Lung (tissue), 11 donors: ENCODE measurements at regions not wholly inside any gene's neighbourhood (a gene's known extent, or its start where the extent isn't known, plus 50 kb on each side); places are given as distances from the start of the nearest gene placed in this dataset.
"Not testable (repeated sequence)": the region's sequence is repeated elsewhere in the genome, so short reads cannot be mapped to it uniquely, and the experiment has no call there.

ENCODE experiments used
- ATAC-seq: fragments of 200-7000 bp; cut with Tn5 transposase; one replicate; pipeline ENCODE4 v1.9.1; 2020; ENCODE audit warnings: moderate number of reproducible peaks; ENCODE audit not compliant: insufficient read depth, low FRiP score
- DNase-seq, 3 donors: peaks; one replicate each; pipeline ENCODE4 v3.0.0-alpha.2; 2013 to 2017
- H3K27ac ChIP-seq, 2 donors: one replicate each; pipeline ENCODE4 v1.5.1; 2013; ENCODE audit warnings: mild to moderate bottlenecking in 2 of 2, moderate library complexity in 2 of 2, control low read depth in 1 of 2, inconsistent platforms in 1 of 2, low read depth in 1 of 2, low read length in 1 of 2
- H3K27me3 ChIP-seq, 3 donors: one replicate each; pipeline ENCODE4 v1.5.1; 2013; ENCODE audit warnings: low read length in 2 of 3; ENCODE audit not compliant: control insufficient read depth in 3 of 3, insufficient read depth in 3 of 3
- H3K36me3 ChIP-seq, 4 donors: one replicate each; pipeline ENCODE4 v1.5.1; 2013; ENCODE audit warnings: low read length in 4 of 4, mild to moderate bottlenecking in 1 of 4, moderate library complexity in 1 of 4; ENCODE audit not compliant: control insufficient read depth in 4 of 4, insufficient read depth in 4 of 4
- H3K4me1 ChIP-seq, 5 donors: one replicate each; pipeline ENCODE4 v1.5.1; 2013; ENCODE audit warnings: low read length in 5 of 5, mild to moderate bottlenecking in 2 of 5, moderate library complexity in 1 of 5; ENCODE audit not compliant: control insufficient read depth in 5 of 5, insufficient read depth in 5 of 5
- H3K4me3 ChIP-seq: one replicate; pipeline ENCODE4 v1.5.1; 2013; ENCODE audit warnings: mild to moderate bottlenecking, control low read depth, moderate library complexity
- H3K9ac ChIP-seq, 2 donors: one replicate each; pipeline ENCODE4 v1.5.1; 2013; ENCODE audit warnings: low read length in 2 of 2, control low read depth in 1 of 2; ENCODE audit not compliant: insufficient read depth in 1 of 2
- H3K9me3 ChIP-seq, 4 donors: one replicate each; pipeline ENCODE4 v1.5.1; 2013; ENCODE audit warnings: low read length in 3 of 4, mild to moderate bottlenecking in 1 of 4, moderate library complexity in 1 of 4; ENCODE audit not compliant: control insufficient read depth in 4 of 4, insufficient read depth in 3 of 4
- WGBS, 2 donors: extraction: QIAGEN DNeasy Blood & Tissue Kit; methylation state at CpG; one replicate each; pipeline ENCODE4 v1.1.7; 2013; 5-methylcytosine and 5-hydroxymethylcytosine counted together
- TF ChIP-seq, protein P1 (sequence below): IDR thresholded peaks from 2 replicates; pipeline ENCODE4 v1.5.1; 2012; ENCODE audit warnings: mild to moderate bottlenecking; ENCODE audit errors: control extremely low read depth, extremely low read depth
- donor health status: control.
- donor health status: control.
- donor health status: Bipolar disorder and iron deficiency.
- donor health status: healthy.
- donor health status: DM: yes; HTN: yes; CAD: no.

DNA sequence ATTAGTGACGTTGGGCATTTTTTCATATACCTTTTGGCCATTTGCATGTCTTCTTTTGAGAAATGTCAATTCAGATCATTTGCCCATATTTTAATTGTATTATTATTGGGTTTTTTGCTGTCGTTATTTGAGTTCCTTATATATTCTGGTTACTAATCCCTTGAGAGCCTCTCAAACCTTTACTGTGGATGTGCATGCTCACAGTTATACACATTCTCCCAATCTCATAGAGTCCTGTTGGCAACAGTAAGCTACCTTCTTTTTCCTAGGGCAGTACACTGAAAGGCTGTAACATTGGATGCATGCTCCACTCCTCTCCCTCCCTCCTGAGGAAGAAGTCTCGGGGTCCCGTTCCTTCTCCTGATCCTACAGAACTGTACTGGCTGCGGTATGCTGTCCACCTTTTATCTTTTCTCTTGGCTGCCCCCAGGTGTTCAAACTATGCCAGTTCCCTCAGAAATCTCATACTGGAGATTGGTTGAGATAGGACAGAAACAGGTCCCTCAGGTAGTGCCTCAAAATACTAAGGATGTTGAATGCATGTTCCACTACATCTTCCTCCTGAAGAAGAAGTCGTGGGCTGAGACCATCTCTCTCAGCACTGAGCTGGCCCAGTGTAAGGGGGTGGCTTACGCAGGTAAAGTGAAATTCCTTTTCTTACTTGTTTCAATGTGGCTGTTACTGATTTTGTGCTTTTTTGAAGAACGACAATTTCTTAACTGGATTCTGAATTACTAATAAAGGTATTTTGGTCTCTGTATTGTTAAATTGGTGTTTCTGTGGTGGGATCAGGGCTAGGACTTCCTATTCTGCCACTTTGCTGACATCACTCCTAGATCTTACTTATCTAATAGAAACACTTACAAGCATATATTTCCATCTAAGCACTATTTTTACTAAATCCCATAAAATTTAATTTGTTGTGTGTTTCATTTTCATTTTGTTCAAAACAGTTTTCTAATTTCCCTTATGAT, 145.4 kb upstream of the HUWE1 start:
- Histone ChIP-seq H3K27me3 (no peaks in the 10 kb centered on the region), H3K9me3 (peaks cover 0 to 2% (median 0%) of the 10 kb centered on the region in 4 donors), H3K9ac (no peak overlapping the region), H3K4me1 (no peaks in the 10 kb centered on the region), H3K36me3 (no peaks in the 10 kb centered on the region), H3K4me3 (no peak overlapping the region), H3K27ac (no peak overlapping the region)
- peak in 2 of 3 donors; percentile 1 to 6 for DNase-seq
- WGBS, 2 donors, result 40 to 46% methylated on average over 8 of the region's 8 CpGs
- TF ChIP-seq, protein P1, sequence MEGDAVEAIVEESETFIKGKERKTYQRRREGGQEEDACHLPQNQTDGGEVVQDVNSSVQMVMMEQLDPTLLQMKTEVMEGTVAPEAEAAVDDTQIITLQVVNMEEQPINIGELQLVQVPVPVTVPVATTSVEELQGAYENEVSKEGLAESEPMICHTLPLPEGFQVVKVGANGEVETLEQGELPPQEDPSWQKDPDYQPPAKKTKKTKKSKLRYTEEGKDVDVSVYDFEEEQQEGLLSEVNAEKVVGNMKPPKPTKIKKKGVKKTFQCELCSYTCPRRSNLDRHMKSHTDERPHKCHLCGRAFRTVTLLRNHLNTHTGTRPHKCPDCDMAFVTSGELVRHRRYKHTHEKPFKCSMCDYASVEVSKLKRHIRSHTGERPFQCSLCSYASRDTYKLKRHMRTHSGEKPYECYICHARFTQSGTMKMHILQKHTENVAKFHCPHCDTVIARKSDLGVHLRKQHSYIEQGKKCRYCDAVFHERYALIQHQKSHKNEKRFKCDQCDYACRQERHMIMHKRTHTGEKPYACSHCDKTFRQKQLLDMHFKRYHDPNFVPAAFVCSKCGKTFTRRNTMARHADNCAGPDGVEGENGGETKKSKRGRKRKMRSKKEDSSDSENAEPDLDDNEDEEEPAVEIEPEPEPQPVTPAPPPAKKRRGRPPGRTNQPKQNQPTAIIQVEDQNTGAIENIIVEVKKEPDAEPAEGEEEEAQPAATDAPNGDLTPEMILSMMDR, result peak; percentile 14
- ATAC-seq, result no peak

DNA sequence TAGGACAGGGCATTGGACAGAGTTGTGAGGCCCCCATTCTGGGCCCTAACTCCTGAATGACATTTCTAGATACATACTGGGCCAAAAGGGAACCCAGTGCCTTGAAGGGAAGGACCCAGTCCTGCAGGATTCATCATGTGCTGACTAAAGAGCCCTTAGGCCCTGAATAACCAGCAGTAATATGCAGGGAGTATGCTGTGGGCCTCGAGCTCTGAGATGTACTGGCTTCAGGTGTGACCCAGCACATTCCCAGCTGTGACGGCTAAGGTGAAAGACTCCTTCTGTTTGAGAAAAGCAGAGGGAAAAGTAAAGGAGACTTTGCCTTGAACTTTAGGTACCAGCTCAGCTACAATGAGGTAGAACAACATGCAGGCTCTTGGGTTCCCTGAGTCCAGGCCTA, 138.2 kb upstream of the HUWE1 start:
- no peaks in the 10 kb centered on the region for H3K4me1 ChIP-seq
- no peak for DNase-seq
- ATAC-seq, result no peak
- H3K9ac ChIP-seq, result no peak overlapping the region
- 68 to 78% methylated on average over 2 of the region's 2 CpGs for WGBS, 2 donors
- TF ChIP-seq, protein P1, result no peak
- no peak overlapping the region for H3K4me3 ChIP-seq
- H3K9me3 ChIP-seq, result peaks cover 0 to 8% (median 0%) of the 10 kb centered on the region in 4 donors
- no peaks in the 10 kb centered on the region for H3K27me3 ChIP-seq
- H3K36me3 ChIP-seq, result no peaks in the 10 kb centered on the region
- no peak overlapping the region for H3K27ac ChIP-seq

DNA sequence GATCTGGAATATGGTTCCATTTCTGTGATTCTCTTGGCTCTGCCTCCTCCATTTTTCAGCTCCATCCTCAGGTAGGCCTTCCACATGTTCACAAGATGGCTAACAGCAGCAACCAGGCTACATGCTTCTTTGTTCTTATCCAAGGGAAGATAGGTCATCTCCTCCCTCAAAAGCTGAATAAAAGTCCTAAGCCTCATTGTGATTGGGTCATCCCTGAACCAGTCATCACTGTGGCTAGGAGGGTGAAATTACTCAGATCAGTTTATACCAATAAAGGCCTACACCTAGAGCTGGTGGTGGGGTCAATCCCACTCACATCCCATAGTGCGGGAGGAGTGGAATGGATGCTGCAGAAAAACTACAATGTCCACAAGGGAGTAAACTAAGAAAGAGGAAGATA, 131.6 kb upstream of the HUWE1 start:
- not testable (repeated sequence) for H3K4me1 ChIP-seq, DNase-seq, ATAC-seq, H3K27ac ChIP-seq, H3K9me3 ChIP-seq, H3K4me3 ChIP-seq, H3K27me3 ChIP-seq, H3K36me3 ChIP-seq, H3K9ac ChIP-seq
- 92 to 96% methylated on average over 1 of the region's 1 CpG for WGBS, 2 donors

DNA sequence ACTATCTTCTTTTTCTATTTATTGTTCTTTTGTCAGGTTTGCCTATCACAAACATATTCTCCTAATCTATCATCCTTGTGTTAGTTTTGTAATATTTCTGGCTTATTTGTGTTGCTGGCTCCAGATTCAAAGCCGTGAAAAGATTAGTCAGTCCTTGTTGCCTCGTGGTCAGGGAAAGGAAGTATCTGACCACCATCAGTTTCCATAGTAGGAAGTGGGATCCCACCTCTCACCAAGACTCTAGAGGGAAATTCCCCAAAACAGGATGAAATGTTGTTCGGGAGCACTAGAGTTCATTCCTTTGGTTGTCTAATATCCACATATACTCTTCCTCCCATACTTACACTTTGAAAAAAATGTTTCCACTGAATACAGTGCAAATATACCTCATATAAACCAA, 131.0 kb upstream of the HUWE1 start:
- Histone ChIP-seq H3K9me3 (peaks cover 0 to 3% (median 1%) of the 10 kb centered on the region in 4 donors), H3K9ac (no peak overlapping the region), H3K36me3 (no peaks in the 10 kb centered on the region), H3K27me3 (no peaks in the 10 kb centered on the region), H3K27ac (no peak overlapping the region), H3K4me1 (no peaks in the 10 kb centered on the region), H3K4me3 (no peak overlapping the region)
- ATAC-seq, result no peak
- TF ChIP-seq, protein P1, result no peak
- 44 to 53% methylated on average over 3 of the region's 3 CpGs for WGBS, 2 donors
- DNase-seq, result no peak
